Naive thymus-derived CD8-positive, alpha-beta T cell (primary cell): ENCODE measurements at regions not wholly inside any gene's neighbourhood (a gene's known extent, or its start where the extent isn't known, plus 50 kb on each side); places are given as distances from the start of the nearest gene placed in this dataset.

Experiments
- ATAC-seq, 2 donors: fragments of 150-1000 bp; cut with Tn5 transposase in 1 of 2; sonication (Bioruptor Pico), chemical (Tn5 transposase) in 1 of 2; 1 replicate in 1 of 2; 2 replicates in 1 of 2; pipeline ENCODE4 v1.10.0; 2021; ENCODE audit warnings: mild to moderate bottlenecking in 2 of 2, moderate library complexity in 2 of 2
- POLR2A ChIA-PET: fragments of 350-600 bp; sonication (Branson Sonifier 250); formaldehyde crosslinking; loops from one replicate; lab custom pipeline; 2021; ENCODE audit warnings: antibody characterized with exemption; lab: Charles Lee
- DNase-seq, 10 donors: peaks; one replicate each; pipeline versions ENCODE4 v3.0.0 to v3.0.0-alpha.2; 2020 to 2022
- H3K27ac Mint-ChIP-seq, 10 donors: one replicate each; pipeline ENCODE4 v1.8.0; 2020 to 2022; ENCODE audit warnings: mild to moderate bottlenecking in 10 of 10, mixed read lengths in 10 of 10, moderate library complexity in 4 of 10, inconsistent platforms in 1 of 10
- H3K27me3 Mint-ChIP-seq, 5 donors: one replicate each; pipeline ENCODE4 v1.8.0; 2021 to 2022; ENCODE audit warnings: mixed read lengths in 5 of 5
- H3K36me3 Mint-ChIP-seq, 3 donors: one replicate each; pipeline ENCODE4 v1.8.0; 2020 to 2022; ENCODE audit warnings: mixed read lengths in 3 of 3, mild to moderate bottlenecking in 2 of 3, inconsistent platforms in 1 of 3
- H3K4me1 Mint-ChIP-seq, 4 donors: one replicate each; pipeline ENCODE4 v1.8.0; 2021 to 2022; ENCODE audit warnings: mixed read lengths in 4 of 4
- H3K4me3 Mint-ChIP-seq, 10 donors: one replicate each; pipeline ENCODE4 v1.8.0; 2020 to 2022; ENCODE audit warnings: mild to moderate bottlenecking in 10 of 10, mixed read lengths in 10 of 10, moderate library complexity in 6 of 10, inconsistent platforms in 1 of 10
- H3K9me3 Mint-ChIP-seq, 9 donors: one replicate each; pipeline ENCODE4 v1.8.0; 2020 to 2022; ENCODE audit warnings: mixed read lengths in 9 of 9, mild to moderate bottlenecking in 3 of 9, inconsistent platforms in 1 of 9, moderate library complexity in 1 of 9

- H3K36me3 Mint-ChIP-seq: no peaks in the 10 kb centered on the region
- H3K4me3 Mint-ChIP-seq: no peak overlapping the region
- H3K27ac Mint-ChIP-seq: no peak overlapping the region
- ATAC-seq (no peak), DNase-seq (no peak)
- no peaks in the 10 kb centered on the region for H3K27me3 Mint-ChIP-seq
- no peaks in the 10 kb centered on the region for H3K4me1 Mint-ChIP-seq
- H3K9me3 Mint-ChIP-seq: peaks cover 0 to 37% (median 16%) of the 10 kb centered on the region in 9 donors
- POLR2A ChIA-PET: no interaction called here
These were observed 235.9 kb upstream of the TYRP1 start for GRCh38 chr9:12457237-12457636.

- no peaks in the 10 kb centered on the region for H3K27me3 Mint-ChIP-seq
- DNase-seq (no peak), ATAC-seq (no peak)
- no peak overlapping the region for H3K4me3 Mint-ChIP-seq
- H3K9me3 Mint-ChIP-seq: peaks cover 0 to 34% (median 13%) of the 10 kb centered on the region in 9 donors
- H3K4me1 Mint-ChIP-seq: no peaks in the 10 kb centered on the region
- H3K36me3 Mint-ChIP-seq: peaks cover 0 to under 1% (median 0%) of the 10 kb centered on the region in 3 donors
- POLR2A ChIA-PET: no interaction called here
- no peak overlapping the region for H3K27ac Mint-ChIP-seq
These were observed 231.3 kb upstream of the TYRP1 start for GRCh38 chr9:12461763-12462460.

DNA sequence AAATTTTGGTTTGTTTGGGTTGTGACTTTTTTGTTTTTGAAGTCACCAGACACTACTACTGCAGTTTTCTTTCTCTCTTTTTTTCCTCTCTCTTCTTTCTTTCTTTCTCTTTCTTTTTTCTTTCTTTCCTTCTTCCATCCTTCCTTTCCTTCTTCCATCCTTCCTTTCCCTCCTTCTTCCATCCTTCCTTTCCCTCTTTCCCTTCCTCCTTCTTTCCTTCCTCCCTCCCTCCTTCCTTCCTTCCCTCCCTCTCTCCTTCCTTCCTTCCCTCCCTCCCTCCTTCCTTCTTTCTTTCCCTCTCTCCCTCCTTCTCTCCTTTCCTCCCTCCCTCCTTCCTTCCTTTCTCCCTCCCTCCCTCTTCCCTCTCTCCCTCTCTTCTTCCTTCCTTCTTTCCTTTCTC is 230.3 kb upstream of the TYRP1 start:
- Mint-ChIP-seq H3K36me3 (peaks cover 0 to 3% (median 0%) of the 10 kb centered on the region in 3 donors), H3K4me3 (no peak overlapping the region), H3K9me3 (peaks cover 0 to 31% (median 12%) of the 10 kb centered on the region in 9 donors), H3K27ac (no peak overlapping the region), H3K27me3 (no peaks in the 10 kb centered on the region), H3K4me1 (no peaks in the 10 kb centered on the region)
- no peak for ATAC-seq
- DNase-seq: no peak
- POLR2A ChIA-PET: no interaction called here

- ATAC-seq (no peak), DNase-seq (no peak)
- POLR2A ChIA-PET: no interaction called here
- Mint-ChIP-seq H3K36me3 (peaks cover 0 to 3% (median 0%) of the 10 kb centered on the region in 3 donors), H3K4me1 (no peaks in the 10 kb centered on the region), H3K9me3 (peaks cover 0 to 31% (median 12%) of the 10 kb centered on the region in 9 donors), H3K27ac (no peak overlapping the region), H3K4me3 (no peak overlapping the region), H3K27me3 (no peaks in the 10 kb centered on the region)
These were observed 229.5 kb upstream of the TYRP1 start for GRCh38 chr9:12463641-12464040.

DNA sequence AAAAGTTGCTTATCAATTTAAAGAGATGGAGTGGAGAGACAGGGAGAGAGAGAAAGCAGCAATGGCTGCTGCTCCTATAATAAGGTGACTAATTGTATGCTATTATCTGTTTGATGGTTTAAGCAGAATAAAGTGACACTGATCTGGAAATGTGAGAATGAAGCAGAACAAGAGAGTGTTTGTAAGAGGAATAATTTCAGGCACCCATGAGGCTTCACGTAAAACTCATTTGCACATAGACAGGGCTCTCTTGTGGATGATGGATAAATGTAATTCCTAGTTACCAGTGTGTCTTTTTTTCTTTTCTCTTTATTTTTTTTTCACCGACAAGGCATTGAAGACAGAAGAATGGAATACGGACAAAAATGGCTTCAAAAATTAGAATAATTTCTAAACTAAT is 228.8 kb upstream of the TYRP1 start:
- H3K4me3 Mint-ChIP-seq: no peak overlapping the region
- no peaks in the 10 kb centered on the region for H3K4me1 Mint-ChIP-seq
- peaks cover 0 to 36% (median 12%) of the 10 kb centered on the region in 9 donors for H3K9me3 Mint-ChIP-seq
- H3K27me3 Mint-ChIP-seq: no peaks in the 10 kb centered on the region
- no peak overlapping the region for H3K27ac Mint-ChIP-seq
- POLR2A ChIA-PET: no interaction called here
- ATAC-seq (no peak), DNase-seq (no peak)
- H3K36me3 Mint-ChIP-seq: peaks cover 0 to 3% (median 0%) of the 10 kb centered on the region in 3 donors

DNA sequence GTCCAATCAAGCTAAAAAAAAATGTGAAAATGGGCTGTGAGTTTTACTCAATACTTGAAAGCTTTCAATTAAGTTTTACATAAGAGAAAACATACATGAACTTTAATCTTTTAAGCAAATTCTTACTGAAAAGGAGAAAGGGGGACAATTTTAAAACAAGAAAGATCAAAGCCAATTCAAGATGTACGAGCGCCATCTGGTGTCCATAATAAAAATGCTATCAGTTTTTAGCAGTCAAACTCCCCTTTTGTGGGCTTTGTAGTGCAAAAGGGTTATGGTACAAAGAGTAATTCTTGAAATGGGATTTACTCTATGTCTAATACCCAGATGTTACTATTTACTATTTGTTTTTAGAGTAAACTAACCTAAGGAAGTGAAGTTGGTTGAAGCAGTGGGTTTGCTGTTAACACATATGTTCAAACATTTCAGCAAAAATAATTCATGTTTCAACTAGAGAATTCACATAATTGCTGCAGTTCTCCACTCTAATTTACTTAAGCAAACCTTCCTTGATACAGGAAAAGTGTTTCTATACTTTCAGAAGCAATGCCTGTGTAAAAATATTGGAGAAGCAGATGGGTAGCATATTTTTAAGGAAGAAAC is 228.2 kb upstream of the TYRP1 start:
- POLR2A ChIA-PET: no interaction called here
- peaks cover 0 to 3% (median 0%) of the 10 kb centered on the region in 3 donors for H3K36me3 Mint-ChIP-seq
- H3K4me3 Mint-ChIP-seq: no peak overlapping the region
- no peak for DNase-seq
- no peaks in the 10 kb centered on the region for H3K27me3 Mint-ChIP-seq
- no peak for ATAC-seq
- peaks cover 0 to 42% (median 11%) of the 10 kb centered on the region in 9 donors for H3K9me3 Mint-ChIP-seq
- H3K4me1 Mint-ChIP-seq: no peaks in the 10 kb centered on the region
- no peak overlapping the region for H3K27ac Mint-ChIP-seq

- POLR2A ChIA-PET: no interaction called here
- DNase-seq (no peak), ATAC-seq (no peak)
- H3K4me1 Mint-ChIP-seq: no peaks in the 10 kb centered on the region
- no peak overlapping the region for H3K4me3 Mint-ChIP-seq
- H3K36me3 Mint-ChIP-seq: peaks cover 0 to 3% (median 3%) of the 10 kb centered on the region in 3 donors
- H3K27ac Mint-ChIP-seq: no peak overlapping the region
- peaks cover 2 to 30% (median 10%) of the 10 kb centered on the region in 9 donors for H3K9me3 Mint-ChIP-seq
- H3K27me3 Mint-ChIP-seq: no peaks in the 10 kb centered on the region
These were observed 224.1 kb upstream of the TYRP1 start for GRCh38 chr9:12469084-12469483.

- Mint-ChIP-seq H3K27ac (no peak overlapping the region), H3K4me1 (no peaks in the 10 kb centered on the region), H3K36me3 (peaks cover 0 to 6% (median 0%) of the 10 kb centered on the region in 3 donors), H3K4me3 (no peak overlapping the region), H3K27me3 (no peaks in the 10 kb centered on the region), H3K9me3 (peaks cover 0 to 34% (median 13%) of the 10 kb centered on the region in 9 donors)
- no peak for DNase-seq
- no peak for ATAC-seq
- POLR2A ChIA-PET: no interaction called here
These were observed 198.8 kb upstream of the TYRP1 start for GRCh38 chr9:12494411-12494810.

DNA sequence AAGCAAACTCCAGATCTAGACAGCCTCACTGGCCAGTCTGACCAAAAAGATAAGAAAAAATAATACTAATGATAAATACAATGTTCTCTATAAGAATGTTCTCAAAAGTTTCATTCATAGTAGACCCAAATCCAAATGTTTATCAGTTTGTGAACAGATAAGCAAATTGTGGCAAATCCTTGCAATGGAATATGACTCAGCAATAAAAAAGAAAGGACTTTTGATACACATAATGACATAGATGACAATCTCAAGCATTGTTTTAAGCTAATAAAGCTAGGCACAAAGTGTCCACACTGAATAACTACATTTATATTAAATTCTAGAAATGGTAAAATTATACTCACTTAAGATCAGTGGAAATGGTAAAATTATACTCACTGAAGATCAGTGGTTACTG is 195.4 kb upstream of the TYRP1 start:
- H3K27me3 Mint-ChIP-seq: no peaks in the 10 kb centered on the region
- DNase-seq: no peak
- ATAC-seq: no peak
- peaks cover 0 to 22% (median 7%) of the 10 kb centered on the region in 9 donors for H3K9me3 Mint-ChIP-seq
- H3K36me3 Mint-ChIP-seq: peaks cover 0 to 6% (median 0%) of the 10 kb centered on the region in 3 donors
- H3K27ac Mint-ChIP-seq: no peak overlapping the region
- no peaks in the 10 kb centered on the region for H3K4me1 Mint-ChIP-seq
- H3K4me3 Mint-ChIP-seq: no peak overlapping the region
- POLR2A ChIA-PET: no interaction called here

DNA sequence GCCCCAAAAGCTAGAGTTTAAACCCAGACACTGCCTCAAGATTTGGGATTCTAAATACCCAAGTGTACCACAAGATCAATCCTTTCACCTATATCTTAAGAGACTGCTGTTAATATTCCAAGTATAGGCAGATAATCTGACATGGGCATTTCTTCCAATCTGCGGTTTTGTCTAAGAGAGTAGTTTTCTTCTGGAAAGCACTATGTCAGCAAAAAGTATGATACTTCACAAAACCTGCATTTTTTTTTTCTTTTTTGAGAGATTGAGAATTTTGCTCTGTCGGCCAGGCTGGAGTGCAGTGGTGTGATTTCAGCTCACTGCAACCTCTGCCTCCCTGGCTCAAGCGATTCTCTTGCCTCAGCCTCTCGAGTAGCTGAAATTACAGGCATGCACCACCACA is 190.7 kb upstream of the TYRP1 start:
- no peaks in the 10 kb centered on the region for H3K4me1 Mint-ChIP-seq
- H3K36me3 Mint-ChIP-seq: no peaks in the 10 kb centered on the region
- H3K27ac Mint-ChIP-seq: no peak overlapping the region
- H3K27me3 Mint-ChIP-seq: no peaks in the 10 kb centered on the region
- no peak for ATAC-seq
- POLR2A ChIA-PET: no interaction called here
- no peak for DNase-seq
- H3K4me3 Mint-ChIP-seq: no peak overlapping the region
- H3K9me3 Mint-ChIP-seq: peaks cover 3 to 25% (median 12%) of the 10 kb centered on the region in 9 donors

DNA sequence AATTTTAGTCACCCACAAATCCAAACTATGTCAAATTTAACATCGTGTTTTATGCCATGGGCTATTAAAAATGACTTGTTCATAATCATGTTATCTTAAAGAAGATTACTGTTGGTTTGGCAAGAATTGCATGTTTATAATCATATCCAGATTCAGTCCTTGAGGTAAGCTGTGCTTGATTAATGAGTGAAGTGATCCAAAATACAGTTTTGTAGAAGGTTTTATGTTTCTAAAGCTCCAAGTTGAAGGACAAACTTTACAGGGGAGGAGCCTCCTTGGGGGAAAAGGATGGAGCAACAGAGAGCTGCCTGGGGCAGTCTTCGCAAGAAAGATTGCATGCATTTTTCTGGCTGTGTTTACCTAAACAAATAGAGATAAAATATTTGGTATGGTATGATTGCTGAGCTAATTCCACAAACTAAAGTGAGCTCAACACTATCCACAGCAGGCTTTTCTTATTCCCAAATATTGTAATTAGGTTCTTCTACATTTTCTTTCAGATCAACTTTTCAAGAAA is 189.5 kb upstream of the TYRP1 start:
- H3K27me3 Mint-ChIP-seq: no peaks in the 10 kb centered on the region
- H3K27ac Mint-ChIP-seq: no peak overlapping the region
- POLR2A ChIA-PET: no interaction called here
- DNase-seq (no peak), ATAC-seq (no peak)
- no peaks in the 10 kb centered on the region for H3K4me1 Mint-ChIP-seq
- peaks cover 8 to 31% (median 14%) of the 10 kb centered on the region in 9 donors for H3K9me3 Mint-ChIP-seq
- H3K4me3 Mint-ChIP-seq: no peak overlapping the region
- H3K36me3 Mint-ChIP-seq: no peaks in the 10 kb centered on the region

DNA sequence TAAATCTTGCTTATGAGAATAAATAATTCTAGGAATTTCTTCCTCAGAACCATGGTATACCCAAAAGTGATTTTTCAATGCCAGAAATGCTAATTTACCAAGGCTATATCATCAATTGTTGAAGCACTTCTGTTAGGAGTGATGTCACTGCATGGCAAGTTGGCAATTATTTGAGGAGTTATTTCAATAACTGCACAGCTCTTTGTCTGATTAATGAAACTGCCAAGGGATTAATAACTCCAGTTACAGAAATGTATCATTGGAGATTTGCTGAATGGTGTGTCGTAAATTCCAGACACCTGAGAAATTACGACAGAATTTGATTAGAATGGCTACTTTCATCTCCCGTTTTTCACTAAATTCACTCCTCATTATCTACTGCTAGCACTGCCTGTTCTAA is 182.6 kb upstream of the TYRP1 start:
- no peak for DNase-seq
- ATAC-seq: no peak
- Mint-ChIP-seq H3K9me3 (peaks cover 6 to 45% (median 17%) of the 10 kb centered on the region in 9 donors), H3K4me3 (no peak overlapping the region), H3K36me3 (no peaks in the 10 kb centered on the region), H3K27ac (no peak overlapping the region), H3K4me1 (no peaks in the 10 kb centered on the region), H3K27me3 (no peaks in the 10 kb centered on the region)
- POLR2A ChIA-PET: no interaction called here

DNA sequence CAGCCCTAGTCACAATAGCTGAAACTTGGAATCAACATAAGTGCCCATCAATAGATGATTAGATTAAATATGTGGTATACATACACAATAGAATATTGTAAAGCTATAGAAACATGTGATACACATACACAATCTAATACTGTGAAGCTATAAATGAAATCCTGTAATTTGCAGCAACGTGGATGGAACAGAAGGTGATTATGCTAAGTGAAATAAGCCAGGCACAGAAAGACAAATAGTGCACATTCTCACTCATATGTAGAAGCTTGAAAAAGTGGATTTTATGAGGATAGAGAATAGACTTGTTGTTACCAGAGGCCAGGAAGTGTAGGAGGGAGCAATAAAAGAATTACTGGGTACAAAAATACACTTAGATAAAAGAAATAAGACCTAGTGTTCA is 181.5 kb upstream of the TYRP1 start:
- Mint-ChIP-seq H3K4me3 (no peak overlapping the region), H3K4me1 (no peaks in the 10 kb centered on the region), H3K9me3 (peaks cover 6 to 34% (median 12%) of the 10 kb centered on the region in 9 donors), H3K27ac (no peak overlapping the region), H3K27me3 (no peaks in the 10 kb centered on the region), H3K36me3 (no peaks in the 10 kb centered on the region)
- ATAC-seq: no peak
- POLR2A ChIA-PET: no interaction called here
- DNase-seq: no peak
